HG03432 (cell line): ENCODE measurements at regions not wholly inside any gene's neighbourhood (a gene's known extent, or its start where the extent isn't known, plus 50 kb on each side); places are given as distances from the start of the nearest gene placed in this dataset.

Experiments used
- ATAC-seq: cut with Tn5 transposase; IDR thresholded peaks from one replicate; pipeline ENCODE4 v1.9.1; 2021; ENCODE audit warnings: mild to moderate bottlenecking, moderate library complexity; ENCODE audit not compliant: unreplicated experiment

DNA sequence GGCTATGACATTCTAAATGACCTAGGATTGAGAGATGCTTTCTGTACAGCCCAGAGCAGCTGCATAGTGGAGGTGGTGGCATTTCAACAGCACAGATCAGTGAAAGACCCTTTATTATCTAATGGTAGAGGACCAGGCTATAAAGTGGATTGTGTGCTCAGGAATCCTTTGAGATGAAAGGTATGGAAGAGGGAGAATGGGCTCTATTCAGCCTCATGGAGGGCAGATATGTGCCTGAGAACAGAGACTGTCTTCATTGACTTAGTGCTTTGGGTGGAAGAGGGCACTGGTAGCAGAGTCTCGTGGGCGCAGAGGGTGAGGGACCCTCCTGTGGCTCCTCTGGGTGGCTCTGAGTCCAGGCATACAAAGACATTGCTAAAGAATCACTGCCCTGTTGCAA, 130.0 kb upstream of the SLC24A5 start:
- ATAC-seq = no peak

- no peak for ATAC-seq
Observed at GRCh38 chr15:47991357-47991756, 129.4 kb upstream of the SLC24A5 start.

DNA sequence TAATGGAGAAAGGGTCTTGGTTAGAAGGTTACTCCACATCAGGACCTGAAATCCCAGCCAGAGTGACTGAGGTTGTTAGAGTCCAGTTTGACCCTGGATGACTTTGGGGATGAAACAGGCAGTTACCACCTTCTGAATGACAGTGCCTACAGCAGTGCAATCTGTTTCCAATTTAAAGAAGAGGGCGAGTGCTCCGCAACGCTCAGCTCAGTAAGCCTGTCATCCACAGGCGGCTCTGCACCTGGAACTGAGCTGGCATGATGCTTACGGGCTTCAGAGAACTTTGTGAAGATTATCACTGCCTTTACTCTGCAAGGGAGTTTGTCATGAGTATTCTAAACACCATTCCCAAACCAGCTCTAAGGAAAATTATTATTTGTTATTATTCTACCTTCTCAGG, 127.7 kb upstream of the SLC24A5 start:
- no peak for ATAC-seq

DNA sequence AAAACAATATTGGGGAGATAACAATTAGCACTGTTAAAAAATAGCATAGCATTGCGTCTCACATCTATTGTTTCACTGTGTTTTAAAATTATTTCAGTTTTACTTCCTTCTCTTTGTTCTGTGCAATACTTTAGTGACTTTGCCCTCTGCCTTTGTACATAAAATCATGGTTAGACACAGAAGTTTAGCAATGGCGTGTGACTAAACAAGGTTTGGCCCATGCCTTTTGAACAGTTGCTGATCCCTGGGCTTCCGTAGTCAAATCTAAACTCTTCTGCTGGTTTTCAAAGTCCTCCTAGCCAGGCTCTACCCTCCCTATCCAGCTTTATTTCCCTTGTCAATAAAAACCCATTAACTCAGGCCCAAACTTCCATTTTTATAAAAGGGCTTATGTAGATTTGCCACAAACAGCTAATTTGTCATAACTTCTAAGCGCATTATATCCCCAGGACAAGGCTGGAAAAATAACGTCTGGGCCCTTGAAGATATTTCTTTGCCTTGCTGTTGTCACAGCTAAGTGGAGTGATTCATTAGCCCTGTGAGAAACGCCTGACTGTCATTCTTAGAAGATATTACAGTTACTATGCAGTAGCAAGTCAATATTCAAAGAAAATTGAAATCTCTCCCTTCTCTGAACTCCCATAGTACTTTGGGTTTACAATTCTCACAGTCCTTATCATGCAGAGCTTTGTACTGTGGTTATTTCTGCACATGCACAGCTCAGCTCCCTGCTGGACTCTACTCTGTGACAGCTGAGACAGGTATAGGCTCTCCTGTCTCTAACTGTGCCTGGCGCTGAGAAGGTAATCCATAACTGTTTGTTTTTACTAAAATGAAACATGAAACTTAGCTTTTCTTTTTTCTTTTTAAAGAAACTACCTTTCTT, 123.4 kb upstream of the SLC24A5 start:
- ATAC-seq = no peak

DNA sequence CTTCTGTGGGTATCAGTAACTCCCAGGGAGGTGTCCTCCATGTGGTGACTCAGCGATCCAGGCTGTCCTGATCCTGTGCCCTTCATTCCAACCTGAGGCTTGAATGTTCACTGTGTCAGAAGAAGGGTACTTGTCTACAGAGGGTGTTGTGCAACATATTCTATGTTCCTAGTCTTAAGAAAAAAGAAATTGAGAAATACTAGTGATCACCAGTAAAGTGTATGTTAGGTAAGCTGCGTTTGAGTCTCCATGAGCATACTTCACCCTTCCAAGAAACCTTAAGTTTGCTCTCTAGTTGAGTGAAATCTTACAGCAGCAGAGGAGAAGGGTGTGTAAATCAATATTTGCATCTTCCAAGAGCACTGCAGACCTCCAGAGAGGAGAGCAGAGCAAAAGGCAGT, 122.2 kb upstream of the SLC24A5 start:
- no peak for ATAC-seq

GRCh38 chr15:48001393-48002039, 119.3 kb upstream of the SLC24A5 start:
- ATAC-seq = peak; percentile 96

- no peak for ATAC-seq
Observed at GRCh38 chr15:48002767-48003166, 118.0 kb upstream of the SLC24A5 start.

DNA sequence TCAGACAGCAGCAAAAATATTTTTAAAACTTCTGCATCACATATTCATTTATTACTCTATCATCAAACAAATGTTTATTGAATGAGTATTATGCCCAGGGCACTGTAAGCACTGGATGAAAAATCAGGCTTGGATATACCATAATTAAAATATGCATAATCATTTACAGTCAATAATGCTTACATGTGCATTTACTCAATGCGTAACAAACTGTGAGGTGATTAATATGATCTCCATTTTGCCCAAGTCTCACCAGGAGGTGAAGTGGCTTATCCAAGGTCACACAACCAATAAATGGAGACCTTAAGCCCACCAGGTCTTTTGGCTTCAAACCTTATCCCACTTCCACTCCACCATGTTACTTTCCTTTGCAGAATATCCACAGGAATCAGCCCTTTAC, 117.3 kb upstream of the SLC24A5 start:
- no peak for ATAC-seq

DNA sequence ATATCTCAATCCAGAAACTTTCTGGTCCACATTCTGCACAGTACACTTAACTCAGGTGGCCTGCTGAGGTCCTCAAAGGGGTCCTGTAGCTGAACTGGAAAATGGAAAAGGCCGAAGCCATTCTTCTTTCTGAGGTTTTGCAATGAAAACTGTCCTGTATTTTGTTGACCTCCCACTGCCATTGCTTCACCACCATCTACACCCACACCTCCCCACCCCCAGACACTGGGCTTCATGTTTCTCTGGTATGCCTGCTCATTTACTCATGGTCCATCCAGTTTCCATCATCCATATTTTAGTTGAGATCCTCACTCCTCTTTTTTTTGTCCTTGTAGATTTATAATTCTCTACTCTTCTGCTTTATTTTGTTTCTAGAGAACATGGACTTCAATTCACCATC, 115.7 kb upstream of the SLC24A5 start:
- ATAC-seq = no peak

DNA sequence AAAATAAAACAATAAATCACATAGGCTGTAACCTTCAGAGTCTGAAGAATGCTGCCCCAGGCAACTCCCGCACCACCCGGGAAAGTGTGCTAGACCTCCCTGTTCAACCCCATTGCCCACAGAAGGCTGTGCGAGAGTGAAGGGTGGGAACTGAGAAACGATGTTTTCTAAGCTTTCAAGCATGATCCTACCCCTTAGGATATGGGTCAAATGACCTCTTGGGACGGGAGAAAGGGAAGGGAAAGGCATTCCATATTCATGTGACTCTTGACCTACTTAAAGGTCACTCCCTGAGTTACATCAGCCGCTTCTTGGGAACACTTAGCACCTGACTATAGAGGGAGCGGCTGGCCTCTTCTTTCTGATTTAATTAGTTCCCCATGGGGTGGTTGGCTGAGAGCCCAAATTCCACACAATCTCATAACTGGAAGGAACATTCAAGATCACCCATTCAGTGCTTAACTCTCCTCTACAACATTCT, 114.7 kb upstream of the SLC24A5 start:
- no peak for ATAC-seq

DNA sequence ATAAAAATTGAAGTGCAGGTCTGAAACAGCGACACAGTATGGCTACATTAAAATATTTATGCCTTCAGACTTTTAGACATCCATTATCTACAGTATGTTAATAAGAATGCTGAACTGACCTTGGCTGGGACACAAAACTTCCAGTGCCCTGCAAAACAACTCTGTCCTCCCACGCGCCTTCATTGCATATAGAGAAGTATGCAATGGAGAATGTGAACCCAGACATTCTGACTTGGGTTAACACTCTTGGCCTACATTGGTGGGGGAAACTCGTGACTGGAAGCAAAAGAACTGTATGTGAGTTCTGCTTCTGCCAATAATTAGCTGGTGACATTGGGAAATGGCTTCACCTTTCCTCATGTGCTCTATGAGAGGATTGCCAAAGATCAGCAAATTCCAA, 110.5 kb upstream of the SLC24A5 start:
- ATAC-seq = no peak

DNA sequence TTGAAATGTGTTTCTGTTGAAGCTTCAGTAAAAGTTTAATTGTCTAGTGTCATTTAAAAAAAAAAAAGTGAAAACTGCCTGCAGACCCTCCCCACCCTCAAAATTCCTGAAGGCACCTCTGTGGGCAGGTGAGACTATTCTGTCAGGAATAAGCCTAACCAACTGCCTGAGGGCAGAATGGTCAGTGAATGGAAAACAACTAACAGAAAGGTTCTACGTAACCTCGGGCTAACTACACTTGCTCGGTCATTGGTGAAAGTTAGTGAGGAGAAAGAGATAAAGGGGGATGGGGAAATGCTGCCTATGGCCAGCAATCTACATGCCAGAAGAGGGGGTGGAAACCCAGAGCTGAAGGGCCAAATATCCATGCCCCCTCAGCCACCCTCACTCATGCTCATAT, 108.6 kb upstream of the SLC24A5 start:
- no peak for ATAC-seq

DNA sequence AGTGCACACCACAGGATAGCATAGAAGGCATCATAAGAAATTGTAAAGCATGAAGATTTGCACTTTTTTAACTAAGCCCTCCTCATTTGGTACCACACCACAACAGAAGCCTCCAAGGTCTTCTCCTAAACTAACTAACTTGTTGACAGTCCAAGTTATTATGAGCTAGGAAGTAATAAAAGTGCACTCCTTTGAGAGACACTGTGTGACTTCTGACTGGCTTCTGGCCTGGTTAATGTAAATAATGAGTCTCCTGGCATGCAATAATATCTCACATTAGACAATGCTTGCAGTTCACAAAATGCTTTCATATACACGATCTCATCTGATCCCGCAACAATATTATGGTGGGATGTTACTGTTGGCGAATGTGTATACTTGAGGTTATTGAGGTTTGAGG, 103.9 kb upstream of the SLC24A5 start:
- no peak for ATAC-seq

DNA sequence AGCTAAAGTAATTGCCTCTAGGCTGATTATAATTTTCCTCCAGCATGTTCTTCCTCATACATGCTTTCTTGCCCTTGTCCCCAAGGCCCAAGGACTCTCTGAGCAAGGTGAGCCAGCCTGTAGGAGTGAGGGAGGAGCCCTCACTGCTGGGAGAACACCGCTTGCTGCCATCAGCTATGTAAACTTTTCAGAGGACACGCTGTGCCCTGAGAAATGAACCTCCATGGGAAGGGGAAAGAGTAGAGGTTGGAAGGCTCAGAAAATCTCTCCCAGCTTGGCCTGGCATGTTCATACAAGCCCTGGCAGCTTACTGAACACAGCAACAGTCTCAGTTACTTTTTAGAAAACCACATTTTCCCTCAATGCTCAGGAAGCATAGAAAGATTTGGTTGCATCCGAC, 103.0 kb upstream of the SLC24A5 start:
- no peak for ATAC-seq

GRCh38 chr15:48020166-48020565, 100.6 kb upstream of the SLC24A5 start:
- peak; percentile 53 for ATAC-seq

GRCh38 chr15:48021336-48022086, 99.3 kb upstream of the SLC24A5 start:
- no peak for ATAC-seq

- ATAC-seq = no peak
Observed at GRCh38 chr15:48025118-48025517, 95.7 kb upstream of the SLC24A5 start.

DNA sequence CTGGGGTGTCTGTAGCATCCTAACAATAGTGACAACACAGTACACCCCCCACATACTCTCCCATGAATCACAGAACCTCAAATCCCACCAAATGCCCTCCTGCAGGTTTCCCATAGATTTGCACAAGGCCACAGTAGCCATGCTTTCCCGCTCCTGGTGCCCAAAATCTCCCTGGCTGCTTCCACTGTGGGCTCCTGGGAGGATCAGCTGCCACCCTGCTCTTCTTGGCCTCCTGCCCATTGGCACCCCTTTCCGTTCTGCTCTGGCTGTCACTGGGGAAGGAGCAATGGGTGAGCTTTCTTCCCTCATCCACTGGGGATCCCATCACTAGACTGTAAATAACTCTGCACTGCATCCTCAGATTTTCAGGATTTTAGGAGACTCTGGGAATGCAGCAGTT, 92.1 kb upstream of the SLC24A5 start:
- no peak for ATAC-seq

DNA sequence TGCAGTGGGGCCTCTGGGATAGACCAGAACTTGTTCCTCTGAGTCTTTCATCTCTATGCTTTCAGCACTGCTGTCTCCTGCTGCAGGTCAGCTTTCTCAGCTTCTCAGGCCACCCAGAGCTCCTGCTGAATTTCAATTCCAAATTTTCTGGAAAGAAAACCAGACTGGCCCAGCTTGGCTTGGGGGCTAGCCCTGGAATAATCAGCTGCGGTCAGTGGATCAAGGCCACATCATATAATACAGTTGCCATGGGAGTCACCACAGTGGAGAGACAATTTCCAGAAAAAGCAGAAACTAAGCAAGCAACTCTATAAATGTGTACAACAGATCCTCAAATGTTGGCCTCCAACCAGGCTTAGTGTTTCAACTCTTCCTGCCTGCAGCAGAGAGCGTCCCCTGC, 91.1 kb upstream of the SLC24A5 start:
- no peak for ATAC-seq

DNA sequence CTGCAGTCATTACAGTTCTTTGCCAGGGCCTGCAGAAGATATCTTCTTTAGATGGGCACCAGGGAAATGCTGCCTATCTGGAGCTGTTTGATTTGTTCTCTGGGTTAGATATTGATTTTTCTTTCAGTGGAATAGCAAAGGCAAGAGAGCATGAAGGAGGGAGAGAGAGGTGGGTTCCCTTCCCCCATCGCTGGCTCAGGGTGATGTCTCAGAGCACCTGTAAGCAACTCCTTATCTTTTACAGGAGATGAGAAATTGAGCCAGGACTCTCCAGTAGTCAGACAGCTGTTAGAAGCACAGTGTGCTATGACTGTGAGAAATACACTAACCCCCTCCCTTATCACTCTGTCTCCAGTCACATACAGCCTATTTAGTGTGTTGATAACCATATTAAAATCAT, 89.3 kb upstream of the SLC24A5 start:
- ATAC-seq = no peak

DNA sequence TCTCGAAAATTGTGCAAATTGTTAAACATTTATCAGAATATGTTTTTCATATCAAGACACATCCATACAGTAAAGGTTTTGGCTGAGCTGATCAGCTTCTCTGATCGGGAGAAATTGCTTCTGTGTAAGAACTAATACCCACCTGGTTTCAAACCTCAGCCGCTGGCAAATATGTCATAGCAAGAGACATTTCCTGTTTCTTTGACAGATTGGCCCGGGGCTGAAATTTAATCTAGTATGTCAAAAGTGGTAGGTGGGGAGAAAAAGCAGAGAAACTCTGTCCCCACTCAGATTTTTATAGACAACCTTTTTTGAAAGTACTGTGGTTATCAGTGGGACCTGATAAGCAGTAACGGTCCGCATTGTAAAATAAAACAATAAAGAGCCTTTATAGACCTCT, 88.8 kb upstream of the SLC24A5 start:
- no peak for ATAC-seq

DNA sequence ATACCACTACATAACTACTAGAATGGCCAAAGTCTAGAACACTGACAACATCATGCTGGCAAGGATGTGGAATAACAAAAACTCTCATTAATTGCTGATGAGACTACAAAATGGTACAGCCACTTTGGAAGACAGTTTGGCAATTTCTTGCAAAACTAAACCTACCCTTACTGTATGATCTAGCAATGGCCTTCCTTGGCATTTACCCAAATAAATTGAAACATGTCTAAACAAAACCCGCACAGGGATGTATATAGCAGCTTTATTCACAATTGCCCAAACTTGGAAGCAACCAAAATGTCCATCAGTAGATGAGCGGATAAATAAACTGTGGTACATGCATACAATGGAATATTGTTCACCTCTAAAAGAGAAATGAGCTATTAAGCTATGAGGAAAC, 87.9 kb upstream of the SLC24A5 start:
- no peak for ATAC-seq
